ENCODE measurements at regions not wholly inside any gene's neighbourhood (a gene's known extent, or its start where the extent isn't known, plus 50 kb on each side); places are given as distances from the start of the nearest gene placed in this dataset.

DNA sequence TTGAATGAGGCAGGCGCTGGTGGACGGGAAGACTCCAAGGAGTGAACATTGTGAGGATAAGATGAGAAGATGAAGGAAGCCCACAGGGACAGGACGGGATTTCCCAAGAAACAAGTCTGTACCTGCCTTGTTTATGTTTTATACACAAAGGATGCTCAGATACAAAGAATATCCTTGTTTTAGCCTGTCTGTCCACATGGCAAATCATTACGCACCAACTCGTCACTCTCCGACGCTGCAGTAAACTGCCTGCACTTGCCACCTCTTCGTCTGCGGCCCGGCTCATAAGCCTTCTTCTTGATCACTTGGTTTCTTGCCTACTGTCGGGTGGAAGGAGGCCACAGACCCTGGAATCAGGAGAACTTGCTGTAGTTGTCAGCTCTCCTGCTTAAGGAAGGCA, 85.4 kb downstream of the CD83 start:
- H3K36me3 ChIP-seq (ENCODE audit: control insufficient read depth, insufficient read depth, low read length) = no peaks in the 10 kb centered on the region
- H3K27me3 ChIP-seq (ENCODE audit: control insufficient read depth, insufficient read depth, low read length) = no peaks in the 10 kb centered on the region
- H3K4me3 ChIP-seq (ENCODE audit: low read depth, low read length) = no peak overlapping the region
- DNase-seq (ENCODE audit: low read depth) = no peak
- TF ChIP-seq CTCF (IDR thresholded peaks at IDR 0.05; ENCODE audit: insufficient read depth, low read length, poor library complexity, severe bottlenecking) = no peak

DNA sequence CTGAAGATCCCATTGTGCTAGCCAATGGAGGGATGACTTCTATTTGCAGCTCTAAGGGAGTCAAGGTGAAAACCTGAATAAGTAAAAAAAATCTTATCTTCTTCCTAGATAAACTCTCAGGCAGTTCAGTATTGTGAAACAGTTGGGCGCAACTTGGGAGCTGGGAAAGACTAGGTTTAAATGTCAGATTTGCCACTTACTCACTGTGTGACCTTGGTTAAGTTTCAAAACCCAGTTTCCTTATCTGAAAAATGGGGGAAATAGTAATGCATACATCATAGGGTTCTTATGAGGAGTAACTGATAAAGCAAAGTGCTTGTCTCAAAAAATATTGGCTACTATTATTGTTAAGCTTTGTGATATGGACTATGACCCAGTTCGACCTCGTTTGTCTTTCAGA, 88.8 kb downstream of the CD83 start:
- Histone ChIP-seq H3K4me3 (ENCODE audit: low read depth, low read length) (no peak overlapping the region), H3K36me3 (ENCODE audit: control insufficient read depth, insufficient read depth, low read length) (no peaks in the 10 kb centered on the region), H3K27me3 (ENCODE audit: control insufficient read depth, insufficient read depth, low read length) (no peaks in the 10 kb centered on the region)
- no peak for DNase-seq (ENCODE audit: low read depth)
- no peak for TF ChIP-seq CTCF (IDR thresholded peaks at IDR 0.05; ENCODE audit: insufficient read depth, low read length, poor library complexity, severe bottlenecking)

DNA sequence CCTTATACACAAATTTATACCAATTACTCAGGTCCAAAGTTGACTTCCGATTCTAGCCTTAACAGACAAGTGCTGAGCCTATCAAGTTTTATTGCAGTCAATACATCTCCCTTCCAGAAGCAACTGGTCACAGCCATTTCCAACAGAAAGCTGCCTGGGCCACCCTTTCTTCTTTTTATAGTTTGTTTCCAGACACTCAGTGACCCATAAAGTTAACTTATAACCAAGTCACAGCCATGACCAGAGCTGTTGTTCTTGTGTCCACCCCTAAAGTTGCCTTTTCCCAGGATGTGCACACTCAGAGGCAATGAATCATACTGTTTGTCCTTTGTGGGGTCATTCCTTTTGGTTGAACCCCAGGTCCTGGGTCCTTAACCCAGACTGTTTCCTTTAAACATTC, 89.9 kb downstream of the CD83 start:
- Histone ChIP-seq H3K27me3 (ENCODE audit: control insufficient read depth, insufficient read depth, low read length) (no peaks in the 10 kb centered on the region), H3K36me3 (ENCODE audit: control insufficient read depth, insufficient read depth, low read length) (no peaks in the 10 kb centered on the region), H3K4me3 (ENCODE audit: low read depth, low read length) (no peak overlapping the region)
- peak; percentile 16 for DNase-seq (ENCODE audit: low read depth)
- TF ChIP-seq CTCF (IDR thresholded peaks at IDR 0.05; ENCODE audit: insufficient read depth, low read length, poor library complexity, severe bottlenecking) = no peak

DNA sequence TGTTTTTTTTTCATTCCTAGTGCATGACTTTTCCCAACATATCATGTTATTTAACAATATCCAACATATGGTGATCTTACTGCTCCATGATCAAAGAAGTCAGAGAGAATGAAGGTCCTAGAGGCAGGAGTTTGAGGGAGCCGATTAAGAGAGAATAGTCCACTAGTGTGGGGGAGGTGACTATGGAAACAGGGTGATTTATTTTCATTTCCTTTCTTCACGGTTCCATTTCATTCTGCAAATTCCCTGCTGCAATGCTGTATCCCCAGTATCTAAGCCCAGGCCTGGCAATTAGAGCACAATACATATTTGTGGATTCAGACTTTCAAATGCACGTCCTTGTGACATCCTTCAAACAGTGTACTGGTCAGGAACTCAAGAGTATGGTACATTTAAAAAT, 91.4 kb downstream of the CD83 start:
- TF ChIP-seq CTCF (IDR thresholded peaks at IDR 0.05; ENCODE audit: insufficient read depth, low read length, poor library complexity, severe bottlenecking) = no peak

GRCh38 chr6:14210077-14210476, 92.5 kb downstream of the CD83 start:
- TF ChIP-seq CTCF (IDR thresholded peaks at IDR 0.05; ENCODE audit: insufficient read depth, low read length, poor library complexity, severe bottlenecking) = no peak
- Histone ChIP-seq H3K27me3 (ENCODE audit: control insufficient read depth, insufficient read depth, low read length) (no peaks in the 10 kb centered on the region), H3K4me3 (ENCODE audit: low read depth, low read length) (no peak overlapping the region), H3K36me3 (ENCODE audit: control insufficient read depth, insufficient read depth, low read length) (no peaks in the 10 kb centered on the region)
- DNase-seq (ENCODE audit: low read depth) = no peak

More for the DNA sequence above, 91.4 kb downstream of the CD83 start:
- no peak overlapping the region for H3K4me3 ChIP-seq (ENCODE audit: low read depth, low read length)
- DNase-seq (ENCODE audit: low read depth) = no peak
- H3K36me3 ChIP-seq (ENCODE audit: control insufficient read depth, insufficient read depth, low read length) = no peaks in the 10 kb centered on the region
- no peaks in the 10 kb centered on the region for H3K27me3 ChIP-seq (ENCODE audit: control insufficient read depth, insufficient read depth, low read length)

DNA sequence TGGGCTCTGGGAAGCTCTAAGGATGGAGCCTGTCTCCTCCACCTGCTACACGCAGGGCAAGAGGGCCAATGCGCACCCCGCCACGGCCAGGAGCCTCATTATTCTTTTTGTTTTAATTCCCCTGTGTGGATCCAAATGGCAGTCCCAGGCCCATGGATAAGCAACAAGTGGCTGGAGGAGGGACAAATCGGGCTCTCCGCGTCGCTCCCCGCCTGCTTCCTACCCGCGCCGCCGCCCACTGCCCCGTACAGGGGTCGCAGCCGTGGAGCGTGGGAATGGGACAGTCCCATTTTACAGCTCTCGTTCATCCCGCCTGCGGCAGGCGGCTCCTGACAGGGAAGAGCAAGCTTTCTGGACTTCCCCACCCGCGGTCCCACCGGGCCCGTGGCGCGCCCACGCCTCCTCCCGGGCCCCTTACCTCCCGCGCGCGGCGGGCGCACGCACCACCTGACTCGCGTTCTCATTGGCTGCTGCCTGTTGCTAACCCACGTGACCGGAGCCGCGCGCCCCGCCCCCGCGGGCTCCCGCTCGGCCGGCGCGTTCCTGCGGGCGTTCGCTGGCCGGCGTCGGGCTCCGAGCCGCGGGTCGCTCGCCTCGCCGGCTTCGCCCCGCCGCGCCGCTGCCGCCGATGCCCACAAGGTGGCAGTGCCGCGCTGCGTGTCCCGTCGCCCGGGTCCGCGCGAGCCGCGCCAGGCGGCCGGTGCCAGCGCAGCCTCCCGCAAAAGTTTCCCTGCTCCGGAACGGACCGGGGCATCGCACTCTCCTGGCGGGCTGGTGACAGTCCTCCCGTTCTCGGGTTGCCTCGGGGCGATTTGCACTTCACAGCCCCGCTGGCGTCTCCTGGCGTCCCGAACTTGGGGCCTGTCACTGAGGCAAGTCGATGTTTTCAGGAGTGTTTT, 93.3 kb downstream of the CD83 start:
- Histone ChIP-seq H3K4me3 (ENCODE audit: low read depth, low read length) (peak overlapping the region; percentile 73), H3K36me3 (ENCODE audit: control insufficient read depth, insufficient read depth, low read length) (no peaks in the 10 kb centered on the region), H3K27me3 (ENCODE audit: control insufficient read depth, insufficient read depth, low read length) (no peaks in the 10 kb centered on the region)
- TF ChIP-seq CTCF (IDR thresholded peaks at IDR 0.05; ENCODE audit: insufficient read depth, low read length, poor library complexity, severe bottlenecking) = no peak
- peak; percentile 43 for DNase-seq (ENCODE audit: low read depth)
